GM21737 (cell line): ENCODE measurements at regions not wholly inside any gene's neighbourhood (a gene's known extent, or its start where the extent isn't known, plus 50 kb on each side); places are given as distances from the start of the nearest gene placed in this dataset.

Experiments used
- ATAC-seq: cut with Tn5 transposase; IDR thresholded peaks from one replicate; pipeline ENCODE4 v1.9.1; 2021; ENCODE audit warnings: mild to moderate bottlenecking, moderate library complexity; ENCODE audit not compliant: unreplicated experiment

DNA sequence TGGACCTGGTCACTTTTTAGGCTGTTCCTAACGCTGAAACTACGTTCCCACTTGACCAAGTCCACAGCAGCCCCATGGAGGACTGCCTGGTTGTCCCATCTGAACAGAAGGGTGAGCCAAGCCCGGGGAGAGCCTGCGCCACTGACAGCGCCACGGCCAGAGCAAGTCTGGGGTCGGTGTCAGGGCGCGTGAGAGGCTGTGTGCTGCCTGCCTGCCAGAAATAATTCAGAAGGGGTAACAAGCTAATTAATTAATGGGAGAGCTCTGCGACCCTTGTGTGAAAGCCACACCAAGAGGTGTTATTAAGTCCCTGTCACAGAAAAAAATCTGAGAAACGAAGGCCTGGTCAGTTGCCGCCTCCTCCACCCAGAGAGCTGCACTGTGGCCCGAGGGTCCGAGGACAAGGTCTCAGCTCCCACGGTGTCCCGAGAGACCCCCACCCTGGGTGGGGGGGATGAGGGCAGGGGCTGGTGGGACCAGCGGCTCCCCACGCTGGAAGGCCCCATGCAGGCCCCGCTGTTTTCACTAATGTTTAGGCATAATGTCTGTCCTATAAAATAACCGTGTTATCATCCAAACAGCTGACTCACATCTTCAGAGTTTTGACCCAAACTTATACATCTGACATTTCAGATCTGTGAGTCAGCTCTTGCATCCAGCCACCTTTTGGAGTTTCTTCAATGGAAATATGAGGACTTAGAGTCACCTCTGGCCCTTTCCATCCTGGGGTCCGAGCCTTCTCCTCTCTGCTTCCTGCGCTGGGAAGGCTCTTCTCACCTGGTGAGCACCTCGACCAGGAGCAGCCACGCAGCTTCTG, 58.5 kb downstream of the DLL1 start:
- ATAC-seq = no peak

- no peak for ATAC-seq
Measured at GRCh38 chr6:170231293-170232185, 59.3 kb downstream of the DLL1 start.

- ATAC-seq = no peak
Measured at GRCh38 chr6:170230520-170231292, 60.2 kb downstream of the DLL1 start.

DNA sequence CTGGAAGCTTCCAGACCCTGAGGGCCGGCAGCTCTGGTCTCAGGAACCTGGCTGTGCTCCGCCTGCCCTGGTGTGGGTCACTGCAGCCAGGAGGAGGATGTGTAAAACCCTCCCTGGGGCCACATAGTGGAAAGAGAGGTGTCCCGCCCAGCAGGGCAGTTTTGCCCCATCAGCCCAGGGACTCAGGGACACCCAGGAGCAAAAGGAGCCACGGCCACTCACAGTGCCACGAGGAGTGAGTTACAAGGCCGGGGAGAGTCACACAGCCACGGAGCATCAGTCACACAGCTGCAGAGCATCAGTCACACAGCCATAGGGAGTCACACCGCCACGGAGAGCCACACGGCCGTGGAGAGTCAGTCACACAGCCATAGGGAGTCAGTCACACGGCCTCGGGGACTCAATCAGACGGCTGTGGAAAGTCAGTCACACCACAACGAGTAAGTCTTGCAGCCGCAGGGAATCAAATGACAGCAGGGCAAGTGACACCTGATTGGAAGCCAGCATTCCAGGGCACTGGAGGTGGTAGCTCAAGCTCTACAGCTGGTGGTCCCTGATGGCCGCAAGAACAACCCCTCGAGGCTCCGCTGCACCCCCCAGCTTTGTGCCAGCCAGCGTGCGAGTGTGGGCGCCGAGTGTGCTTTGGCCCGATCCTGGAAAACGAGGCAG, 60.9 kb downstream of the DLL1 start:
- ATAC-seq = no peak

GRCh38 chr6:170229396-170229795, 61.5 kb downstream of the DLL1 start:
- no peak for ATAC-seq

DNA sequence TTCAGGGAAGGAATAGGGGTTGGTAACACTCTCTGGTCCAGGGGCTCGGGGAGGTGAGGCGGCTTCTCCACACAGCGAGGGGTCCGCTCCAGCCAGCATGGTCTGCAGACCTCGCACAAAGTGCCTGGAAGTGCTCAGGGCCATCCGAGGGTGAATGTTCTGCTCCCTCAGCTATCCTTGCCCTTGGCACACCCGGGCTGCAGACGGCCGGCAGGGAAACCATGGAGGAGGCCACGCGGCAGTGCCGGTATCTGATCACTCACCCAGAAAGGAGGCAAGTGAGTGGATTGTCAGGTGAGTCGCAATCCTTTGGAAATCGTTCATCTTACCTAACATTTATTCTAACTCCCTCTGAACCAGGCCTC, 62.0 kb downstream of the DLL1 start:
- ATAC-seq = no peak

DNA sequence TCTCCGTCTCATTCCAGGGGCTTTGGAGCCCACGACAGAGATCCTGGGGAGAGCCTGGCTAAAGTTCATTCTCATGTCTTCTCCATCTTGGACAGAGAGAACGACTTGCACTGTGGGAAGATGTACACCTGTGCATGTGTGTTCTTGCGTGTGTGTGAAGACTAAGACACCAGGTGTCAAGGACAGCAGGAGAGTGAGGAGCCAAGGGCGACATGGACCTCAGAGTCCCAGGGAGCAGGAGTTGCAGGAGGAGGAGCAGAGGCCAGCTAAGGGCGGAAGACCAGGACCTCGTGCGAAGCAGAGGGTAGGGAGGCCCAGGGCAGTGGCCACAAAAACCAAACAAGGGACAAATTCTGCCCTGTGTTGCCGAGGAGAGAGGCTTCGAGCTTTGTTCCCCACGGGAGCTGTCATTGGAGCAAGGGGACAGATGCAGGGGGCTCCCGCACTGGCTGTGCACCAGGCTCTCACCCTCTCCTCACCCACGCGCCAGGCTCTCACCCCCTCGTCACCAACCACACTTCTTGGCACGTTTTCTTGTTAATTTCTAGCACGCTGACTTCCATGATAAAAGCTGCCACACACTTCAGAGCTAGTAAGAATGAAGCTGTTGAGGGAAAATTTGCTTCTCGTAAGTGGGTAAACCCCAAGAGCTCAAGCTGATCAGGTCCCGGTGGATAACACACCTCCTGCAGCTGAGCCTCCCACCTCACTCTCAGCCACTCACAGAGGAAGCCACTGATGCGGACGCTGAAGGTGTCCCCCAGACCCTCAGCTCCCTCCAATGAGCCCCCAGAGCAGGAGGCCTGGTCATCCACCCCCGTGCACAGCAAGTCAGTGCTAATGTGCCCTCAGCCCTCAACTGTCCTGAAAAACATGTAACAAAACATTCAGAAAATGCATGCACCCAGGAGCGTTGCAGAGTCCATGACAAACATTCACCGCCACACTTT, 62.6 kb downstream of the DLL1 start:
- no peak for ATAC-seq

- no peak for ATAC-seq
Measured at GRCh38 chr6:170227521-170227983, 63.3 kb downstream of the DLL1 start.

GRCh38 chr6:170226647-170227046, 64.2 kb downstream of the DLL1 start:
- no peak for ATAC-seq

- no peak for ATAC-seq
Measured at GRCh38 chr6:170225852-170226417, 64.9 kb downstream of the DLL1 start.

GRCh38 chr6:170224694-170225660, 65.9 kb downstream of the DLL1 start:
- ATAC-seq = no peak

GRCh38 chr6:170223718-170224693, 66.9 kb downstream of the DLL1 start:
- no peak for ATAC-seq

GRCh38 chr6:170222498-170223471, 68.1 kb downstream of the DLL1 start:
- ATAC-seq = no peak

DNA sequence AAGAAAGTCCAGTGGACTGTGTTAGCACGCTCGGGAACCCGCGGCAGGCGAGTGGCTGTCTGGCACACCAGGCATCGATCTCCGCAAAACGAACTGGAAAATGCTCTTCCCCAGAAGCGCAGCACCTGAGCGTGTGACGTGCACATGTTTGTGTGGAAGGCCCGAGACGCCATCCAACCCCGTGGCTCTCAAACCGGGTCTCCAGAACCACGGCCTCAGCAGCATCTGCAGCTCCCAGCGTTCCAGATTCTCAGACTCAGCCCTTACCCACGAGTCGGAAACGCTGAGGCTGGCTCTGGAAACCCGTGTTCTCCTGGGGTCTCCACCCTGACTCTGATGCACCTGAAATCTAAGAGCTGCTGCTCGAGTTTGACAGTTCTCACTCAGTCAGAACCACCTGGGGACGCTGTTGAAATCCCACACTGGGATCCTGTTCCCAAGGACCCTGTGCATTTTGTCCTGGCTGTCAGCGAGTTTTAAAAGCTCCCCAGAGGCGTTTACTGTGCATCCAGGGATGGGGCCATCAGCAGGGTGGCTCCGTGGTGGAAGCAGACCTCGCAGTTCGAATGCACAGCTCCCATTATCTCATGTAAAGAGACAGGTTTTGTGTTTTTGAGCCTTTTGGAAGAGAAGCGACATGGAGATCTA, 69.0 kb downstream of the DLL1 start:
- no peak for ATAC-seq

DNA sequence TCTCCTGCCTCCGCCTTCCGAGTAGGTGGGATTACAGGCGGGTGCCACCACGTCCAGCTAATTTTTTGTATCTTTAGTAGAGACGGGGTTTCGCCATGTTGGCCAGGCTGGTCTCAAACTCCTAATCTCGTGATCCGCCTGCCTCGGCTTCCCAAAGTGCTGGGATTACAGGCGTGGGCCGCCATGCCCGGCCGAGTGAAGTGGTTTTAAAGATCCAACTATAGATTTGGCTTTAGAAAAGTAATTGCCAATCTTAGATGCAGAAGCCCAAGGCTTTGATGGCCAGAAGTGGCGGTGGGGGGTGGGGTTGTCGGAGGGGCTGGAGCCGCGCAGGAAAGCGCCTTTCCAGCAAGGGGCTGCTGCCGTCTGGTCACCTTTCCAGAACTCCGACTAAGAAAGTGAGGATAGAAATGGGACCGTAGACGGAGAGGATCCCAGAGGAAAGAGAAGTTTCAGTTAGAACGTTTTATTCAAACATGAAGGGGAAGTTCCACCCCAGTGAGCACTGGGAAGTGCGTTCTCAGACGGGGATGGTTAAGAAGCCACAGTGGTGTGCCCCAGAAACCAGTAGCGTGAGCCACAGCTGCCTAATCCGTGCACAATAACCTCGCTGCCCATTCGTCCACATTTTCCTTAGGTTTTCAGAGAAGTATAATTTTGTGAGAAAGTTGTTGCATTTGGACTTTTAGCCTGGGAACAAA, 69.7 kb downstream of the DLL1 start:
- ATAC-seq = no peak
